Erythroblast (primary cell): ENCODE measurements at regions not wholly inside any gene's neighbourhood (a gene's known extent, or its start where the extent isn't known, plus 50 kb on each side); places are given as distances from the start of the nearest gene placed in this dataset.

Experiments
- DNase-seq, 2 experiments: peaks; one replicate each; lab custom pipeline; 2025; lab: John Stamatoyannopoulos, UW
- GATA1 ChIP-seq: IDR thresholded peaks from 2 replicates; pipeline ENCODE4 v1.6.1; 2011; ENCODE audit warnings: low read depth, mild to moderate bottlenecking, control low read depth, low read length, moderate library complexity
- POLR2A ChIP-seq: IDR thresholded peaks from 2 replicates; pipeline ENCODE4 v1.6.1; 2011; ENCODE audit warnings: mild to moderate bottlenecking, low read length

DNA sequence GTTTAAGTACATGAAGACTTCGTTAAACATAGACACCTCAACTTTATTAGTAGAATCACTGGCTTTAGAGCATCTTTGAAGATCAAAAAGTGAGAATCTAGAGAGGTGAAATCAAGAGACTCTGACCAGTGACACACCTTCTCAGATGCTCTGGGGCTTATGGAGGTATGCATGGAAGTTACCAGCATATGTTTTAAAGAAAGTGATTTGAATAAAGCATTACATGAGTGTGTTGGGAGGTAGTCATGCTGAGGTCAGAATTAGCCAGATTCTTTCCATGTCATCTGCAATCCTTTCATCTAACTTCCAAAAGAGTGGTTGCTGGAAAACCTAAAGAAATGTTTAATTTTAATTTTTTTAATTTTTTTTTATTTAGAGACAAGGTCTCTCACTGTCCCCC, 658.0 kb upstream of the GOLIM4 start:
- TF ChIP-seq POLR2A, result no peak
- TF ChIP-seq GATA1, result no peak
- no peak for DNase-seq

- no peak for DNase-seq
- TF ChIP-seq GATA1, result no peak
- no peak for TF ChIP-seq POLR2A
Observed at GRCh38 chr3:168752339-168752738, 656.6 kb upstream of the GOLIM4 start.

- DNase-seq, result no peak
Observed at GRCh38 chr3:168747697-168748096, 652.0 kb upstream of the GOLIM4 start.

GRCh38 chr3:168738527-168739325, 643.0 kb upstream of the GOLIM4 start:
- no peak for DNase-seq

More at GRCh38 chr3:168747697-168748096, 652.0 kb upstream of the GOLIM4 start:
- TF ChIP-seq POLR2A (no peak), GATA1 (no peak)

GRCh38 chr3:168736202-168736601, 640.5 kb upstream of the GOLIM4 start:
- no peak for DNase-seq
- no peak for TF ChIP-seq POLR2A
- TF ChIP-seq GATA1, result no peak

More at GRCh38 chr3:168738527-168739325, 643.0 kb upstream of the GOLIM4 start:
- TF ChIP-seq POLR2A (no peak), GATA1 (no peak)

DNA sequence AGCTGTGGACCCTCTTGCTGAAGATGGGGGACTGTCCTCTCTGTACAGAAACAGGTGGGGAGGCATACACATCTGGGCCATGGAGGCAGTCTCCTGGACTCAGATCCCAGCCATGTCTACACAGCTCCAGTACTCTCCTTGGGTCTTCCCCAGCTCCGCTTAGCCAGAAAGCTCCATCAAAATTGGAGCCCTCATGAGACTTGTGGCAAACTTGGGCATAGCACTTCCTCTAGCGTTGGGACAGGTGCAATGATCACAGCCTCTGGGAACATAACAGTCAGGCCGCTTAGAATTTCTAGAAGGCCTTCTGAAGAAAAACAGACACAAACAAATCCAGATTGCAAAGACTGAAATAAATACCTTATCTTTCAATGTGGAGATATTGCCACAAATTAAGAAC, 634.3 kb upstream of the GOLIM4 start:
- no peak for TF ChIP-seq GATA1
- no peak for TF ChIP-seq POLR2A
- no peak for DNase-seq

DNA sequence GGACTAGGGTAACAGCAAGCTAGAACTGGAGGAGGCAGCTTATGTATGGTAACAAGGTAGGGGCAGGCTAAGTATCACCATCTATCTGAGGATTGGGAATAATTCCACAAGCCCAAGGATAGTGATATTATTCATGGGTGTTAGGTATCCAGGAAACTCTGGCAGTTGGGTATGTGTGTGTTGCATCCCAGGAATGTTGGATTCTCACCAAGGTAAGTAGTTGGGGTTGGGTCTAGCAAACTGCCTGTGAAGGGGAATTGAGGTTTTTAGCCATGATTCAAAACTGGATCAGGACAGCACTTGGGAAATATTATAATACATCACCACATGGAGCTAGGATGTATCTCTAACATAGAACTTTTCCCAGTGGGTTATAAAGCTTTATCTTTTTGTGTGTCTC, 626.4 kb upstream of the GOLIM4 start:
- DNase-seq, result no peak
- TF ChIP-seq POLR2A, result no peak
- no peak for TF ChIP-seq GATA1

GRCh38 chr3:168714609-168715240, 619.0 kb upstream of the GOLIM4 start:
- no peak for DNase-seq
- TF ChIP-seq POLR2A, result no peak
- TF ChIP-seq GATA1, result no peak

DNA sequence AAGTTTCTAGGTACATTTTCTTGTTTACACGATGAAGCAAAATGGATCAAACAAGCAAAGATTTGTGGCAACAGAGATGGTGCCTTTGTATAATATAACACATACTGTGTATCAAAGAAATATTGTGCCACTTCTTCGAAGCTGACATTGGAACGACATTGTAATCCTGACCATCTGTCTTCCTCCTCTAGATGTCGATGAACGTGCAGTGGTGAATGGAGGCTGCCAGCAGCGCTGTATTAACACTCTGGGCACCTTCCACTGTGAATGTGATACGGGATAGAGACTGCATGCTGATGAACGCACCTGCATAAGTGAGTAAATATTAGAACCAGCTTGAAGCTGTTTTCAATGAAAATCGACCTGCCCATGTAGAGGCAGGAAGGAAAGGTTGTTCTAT, 613.3 kb upstream of the GOLIM4 start:
- DNase-seq, result no peak

DNA sequence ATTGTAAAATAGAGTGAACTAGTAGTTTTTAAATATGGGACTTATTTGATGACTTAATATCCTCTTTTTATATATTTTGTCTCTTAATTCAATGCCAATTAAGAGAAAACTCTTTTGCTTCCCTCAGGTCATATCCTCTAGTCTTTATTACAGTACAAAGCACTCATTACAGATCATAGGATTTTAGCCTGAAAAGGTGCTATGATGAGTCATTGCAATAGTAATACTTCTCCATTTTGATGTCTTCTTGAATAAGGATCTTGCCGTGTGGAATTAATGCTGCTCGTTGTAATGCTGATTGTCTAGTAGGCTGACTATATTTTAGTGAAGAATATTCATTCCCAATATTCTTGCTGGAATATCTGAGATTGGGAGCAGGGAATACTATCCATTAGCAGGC, 612.2 kb upstream of the GOLIM4 start:
- DNase-seq, result no peak
- TF ChIP-seq POLR2A (no peak), GATA1 (no peak)

More for the DNA sequence above, 613.3 kb upstream of the GOLIM4 start:
- TF ChIP-seq GATA1, result no peak
- no peak for TF ChIP-seq POLR2A

DNA sequence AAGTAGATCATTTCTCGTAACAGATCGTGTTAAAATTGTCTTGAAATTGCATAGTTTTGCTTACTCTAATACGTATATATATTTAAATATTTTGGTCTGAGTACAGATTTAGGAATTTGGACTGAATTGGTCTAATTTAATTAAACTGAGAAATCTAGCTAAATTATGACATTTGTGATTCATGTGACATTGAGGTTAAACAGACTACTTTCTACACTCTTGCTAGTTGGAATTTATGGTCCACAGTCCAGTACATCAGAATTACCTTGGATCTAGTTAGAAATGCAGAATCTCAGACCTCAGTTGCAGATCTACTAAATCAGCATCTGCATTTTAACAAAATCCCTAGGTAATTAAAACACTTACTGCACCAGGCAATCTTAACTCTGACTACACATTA, 609.7 kb upstream of the GOLIM4 start:
- TF ChIP-seq GATA1, result no peak
- TF ChIP-seq POLR2A, result no peak
- DNase-seq, result no peak

- TF ChIP-seq POLR2A (no peak), GATA1 (no peak)
- no peak for DNase-seq
Observed at GRCh38 chr3:168696051-168696450, 600.3 kb upstream of the GOLIM4 start.

DNA sequence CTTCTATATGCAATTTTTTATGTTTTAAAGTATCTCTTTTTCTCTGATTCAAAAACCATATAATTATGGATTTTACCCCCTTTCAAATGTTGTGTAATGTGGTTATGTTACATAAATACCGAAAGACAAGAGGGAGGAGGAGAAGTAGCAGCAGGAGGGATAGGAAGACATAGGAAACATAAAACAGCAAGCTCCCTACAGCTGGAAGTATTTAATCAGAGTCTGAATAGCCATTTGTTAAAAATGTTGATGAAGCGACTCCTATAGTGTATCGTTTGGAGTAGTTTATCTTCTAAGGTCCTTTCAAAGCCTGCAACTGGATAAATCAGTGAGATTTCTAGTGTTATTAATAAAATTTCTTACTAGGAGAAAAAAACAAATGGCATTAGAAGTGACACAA, 598.1 kb upstream of the GOLIM4 start:
- DNase-seq, result no peak
- no peak for TF ChIP-seq GATA1
- TF ChIP-seq POLR2A, result no peak

DNA sequence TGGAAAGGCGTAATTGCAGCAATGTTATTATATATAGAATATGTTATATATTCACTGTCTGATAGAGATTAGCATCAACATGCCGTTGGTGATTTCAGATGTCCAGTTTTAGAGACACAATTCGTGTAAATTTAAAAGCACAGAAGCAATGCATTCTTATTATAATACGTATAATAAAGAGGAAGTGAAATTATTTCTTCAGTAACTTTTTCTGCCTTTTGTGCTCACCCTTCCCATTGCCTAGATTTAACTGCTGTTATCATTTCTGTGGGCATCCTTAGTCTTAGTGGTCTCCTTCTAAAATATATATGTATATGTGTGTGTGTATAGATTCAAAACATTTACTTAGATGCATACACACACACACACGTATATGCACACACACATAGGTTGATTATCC, 592.5 kb upstream of the GOLIM4 start:
- TF ChIP-seq GATA1 (no peak), POLR2A (no peak)
- no peak for DNase-seq

- TF ChIP-seq GATA1, result no peak
- no peak for TF ChIP-seq POLR2A
- DNase-seq, result no peak
Observed at GRCh38 chr3:168684519-168684918, 588.8 kb upstream of the GOLIM4 start.

DNA sequence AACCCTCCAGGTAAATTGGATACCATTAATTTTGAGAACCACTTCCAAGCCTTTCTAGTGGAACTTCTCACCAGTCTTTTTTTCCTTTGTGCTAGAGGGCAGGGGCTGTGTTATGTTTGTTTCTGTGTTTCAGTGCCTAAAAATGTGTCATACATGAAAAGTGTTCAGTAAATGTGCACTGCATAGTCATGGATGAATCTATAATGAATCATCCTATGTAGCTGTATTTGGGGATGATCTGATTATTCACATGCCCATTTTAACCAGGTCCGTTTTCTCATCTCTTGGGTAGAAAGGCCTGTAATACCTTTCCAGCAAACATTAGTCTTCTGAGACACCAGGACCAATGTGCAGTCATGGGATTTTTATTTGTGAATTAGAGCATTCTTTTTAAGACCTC, 583.0 kb upstream of the GOLIM4 start:
- DNase-seq, result no peak
- TF ChIP-seq GATA1 (no peak), POLR2A (no peak)
